Small intestine (tissue), 7 donors: ENCODE measurements at regions not wholly inside any gene's neighbourhood (a gene's known extent, or its start where the extent isn't known, plus 50 kb on each side); places are given as distances from the start of the nearest gene placed in this dataset.

Source experiments
- DNase-seq, 2 donors: peaks; one replicate each; pipeline versions ENCODE4 v3.0.0 to v3.0.0-alpha.2; 2013
- FAIRE-seq: peaks from 2 replicates; lab custom pipeline; 2012; peaks lifted over from hg19 to GRCh38; lab: Jason Lieb, UNC
- H3K27ac ChIP-seq, 3 donors: one replicate each; pipeline ENCODE4 v1.5.1; 2013; ENCODE audit warnings: low read length in 2 of 3, mild to moderate bottlenecking in 2 of 3, control low read depth in 1 of 3, inconsistent platforms in 1 of 3, low read depth in 1 of 3, moderate library complexity in 1 of 3
- H3K27me3 ChIP-seq, 3 donors: one replicate each; pipeline ENCODE4 v1.6.1; 2013; ENCODE audit warnings: low read length in 3 of 3, inconsistent platforms in 1 of 3; ENCODE audit not compliant: control insufficient read depth in 3 of 3, insufficient read depth in 3 of 3
- H3K36me3 ChIP-seq, 3 donors: one replicate each; pipeline ENCODE4 v1.6.1; 2013; ENCODE audit warnings: low read length in 3 of 3, inconsistent platforms in 1 of 3, low read depth in 1 of 3, mild to moderate bottlenecking in 1 of 3, moderate library complexity in 1 of 3; ENCODE audit not compliant: control insufficient read depth in 3 of 3, insufficient read depth in 2 of 3
- H3K4me1 ChIP-seq, 3 donors: one replicate each; pipeline ENCODE4 v1.6.1; 2013; ENCODE audit warnings: low read length in 2 of 3, inconsistent platforms in 1 of 3, low read depth in 1 of 3, mild to moderate bottlenecking in 1 of 3, moderate library complexity in 1 of 3; ENCODE audit not compliant: control insufficient read depth in 3 of 3, insufficient read depth in 2 of 3
- H3K4me3 ChIP-seq, 3 donors: one replicate each; pipeline ENCODE4 v1.5.1; 2013; ENCODE audit warnings: low read length in 3 of 3, control low read depth in 1 of 3, inconsistent platforms in 1 of 3, low read depth in 1 of 3, mild to moderate bottlenecking in 1 of 3, moderate library complexity in 1 of 3
- H3K9me3 ChIP-seq, 2 donors: one replicate each; pipeline ENCODE4 v1.6.1; 2013; ENCODE audit warnings: low read depth in 1 of 2, low read length in 1 of 2; ENCODE audit not compliant: control insufficient read depth in 2 of 2, insufficient read depth in 1 of 2
- WGBS, 3 donors: extraction: QIAGEN DNeasy Blood & Tissue Kit; methylation state at CpG; one replicate each; pipeline ENCODE4 v1.1.7; 2013; 5-methylcytosine and 5-hydroxymethylcytosine counted together
- donor health status: healthy with polysubstance abuse.
- donor health status: control.
- donor health status: control.
- donor health status: Bipolar disorder and iron deficiency.
- donor health status: healthy.

DNA sequence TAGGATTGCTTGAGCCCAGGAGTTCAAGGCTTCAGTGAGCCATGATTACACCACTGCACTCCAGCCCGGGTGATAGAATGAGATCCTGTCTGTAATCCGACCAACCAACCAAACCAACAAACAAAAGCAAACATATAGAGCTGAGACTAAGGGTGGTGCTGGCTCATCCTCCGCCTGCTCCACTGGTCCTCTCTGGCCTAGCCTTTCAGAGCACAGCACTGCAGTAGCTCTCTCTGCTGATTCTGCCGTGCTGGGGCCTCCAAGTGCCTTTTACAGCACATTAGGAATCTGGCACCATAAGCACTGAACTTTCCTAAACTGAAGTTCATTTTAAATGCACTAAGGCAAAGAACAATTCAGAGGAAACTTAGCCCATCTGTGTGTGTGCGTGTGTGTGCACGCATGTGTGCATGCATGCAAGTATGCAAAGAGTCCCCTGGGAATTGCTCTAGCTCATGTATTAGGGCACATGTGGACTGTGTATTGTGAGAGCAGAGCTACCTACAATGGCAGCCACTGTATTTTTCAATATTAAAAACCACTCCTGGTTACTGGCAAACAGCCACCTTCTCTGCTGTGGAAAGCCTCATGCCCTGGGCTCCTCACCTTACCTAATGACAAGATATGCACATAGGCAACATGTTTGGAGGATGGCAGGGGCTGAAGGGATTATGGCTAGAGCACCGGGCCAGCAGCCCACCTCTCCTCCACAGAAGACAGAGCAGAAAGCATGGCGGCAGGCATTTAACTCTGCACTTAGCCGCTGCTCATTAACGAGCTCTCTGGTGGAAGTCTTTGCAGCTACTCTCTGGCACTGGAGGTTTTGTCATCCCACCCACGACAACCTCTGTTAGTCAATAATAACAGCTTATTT is 223.1 kb upstream of the TSHZ3 start:
- Histone ChIP-seq H3K36me3 (peaks cover 0 to 1% (median 0%) of the 10 kb centered on the region in 3 donors), H3K4me1 (no peaks in the 10 kb centered on the region), H3K27ac (no peak overlapping the region), H3K9me3 (no peaks in the 10 kb centered on the region), H3K27me3 (no peaks in the 10 kb centered on the region), H3K4me3 (no peak overlapping the region)
- DNase-seq (no peak), FAIRE-seq (no peak)
- 73 to 76% (median 76%) methylated on average over 11 of the region's 11 CpGs for WGBS, 3 donors

DNA sequence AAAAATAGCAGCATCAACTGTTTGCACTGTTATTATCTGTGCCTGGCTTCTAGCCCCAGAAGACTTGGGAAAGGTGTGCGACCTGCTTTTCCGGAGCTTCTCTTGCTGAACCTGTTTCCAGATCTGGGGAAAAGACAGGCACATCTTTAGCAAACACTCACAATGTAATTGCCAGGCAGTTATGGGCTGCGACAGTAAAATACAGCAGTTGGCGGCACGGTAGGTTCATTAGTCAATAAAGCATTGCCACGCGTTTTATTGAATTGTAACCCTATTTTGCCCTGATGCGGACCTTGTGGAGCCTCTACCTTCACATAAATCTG is 223.7 kb upstream of the TSHZ3 start:
- Histone ChIP-seq H3K27ac (no peak overlapping the region), H3K27me3 (no peaks in the 10 kb centered on the region), H3K4me1 (no peaks in the 10 kb centered on the region), H3K4me3 (no peak overlapping the region), H3K36me3 (peaks cover 0 to 1% (median 0%) of the 10 kb centered on the region in 3 donors), H3K9me3 (no peaks in the 10 kb centered on the region)
- FAIRE-seq (no peak), DNase-seq (no peak)
- 43 to 86% (median 69%) methylated on average over 8 of the region's 8 CpGs for WGBS, 3 donors

DNA sequence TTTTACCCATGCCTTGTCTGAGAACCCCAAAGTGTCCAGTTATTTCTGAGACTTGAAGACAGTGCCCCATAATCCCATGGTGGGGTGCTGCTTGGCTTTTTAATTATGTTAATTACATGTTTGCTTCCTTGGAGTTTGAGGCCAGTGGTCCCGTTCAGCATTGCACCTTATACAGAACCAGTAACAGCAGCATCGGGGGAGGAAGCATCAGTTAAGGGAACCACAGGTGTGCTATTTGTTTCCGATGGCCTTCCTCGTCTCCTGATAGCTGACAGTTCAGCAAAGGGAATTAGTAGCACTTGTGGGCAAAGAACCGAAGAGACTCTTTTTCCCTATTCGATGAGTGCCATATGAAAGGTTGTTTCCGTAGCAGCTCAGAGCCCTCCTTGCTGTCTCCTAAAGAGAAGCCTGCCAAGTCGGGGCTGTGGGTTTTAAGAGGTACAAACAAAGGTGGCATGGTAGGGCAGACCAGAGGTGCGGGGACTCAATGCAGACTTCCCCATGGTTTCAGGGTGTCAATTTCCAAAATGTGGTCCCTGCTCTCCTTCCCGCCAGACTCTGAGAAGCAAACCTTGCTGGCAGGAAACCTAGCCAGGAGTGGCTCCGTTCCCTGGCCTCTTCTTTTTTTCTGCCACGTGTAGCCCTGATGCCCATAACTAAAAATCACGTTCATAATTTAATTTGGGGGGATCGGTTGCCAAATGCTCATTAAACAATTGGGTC is 225.2 kb upstream of the TSHZ3 start:
- FAIRE-seq = no peak
- WGBS, 3 donors = 70 to 80% (median 72%) methylated on average over 14 of the region's 14 CpGs

DNA sequence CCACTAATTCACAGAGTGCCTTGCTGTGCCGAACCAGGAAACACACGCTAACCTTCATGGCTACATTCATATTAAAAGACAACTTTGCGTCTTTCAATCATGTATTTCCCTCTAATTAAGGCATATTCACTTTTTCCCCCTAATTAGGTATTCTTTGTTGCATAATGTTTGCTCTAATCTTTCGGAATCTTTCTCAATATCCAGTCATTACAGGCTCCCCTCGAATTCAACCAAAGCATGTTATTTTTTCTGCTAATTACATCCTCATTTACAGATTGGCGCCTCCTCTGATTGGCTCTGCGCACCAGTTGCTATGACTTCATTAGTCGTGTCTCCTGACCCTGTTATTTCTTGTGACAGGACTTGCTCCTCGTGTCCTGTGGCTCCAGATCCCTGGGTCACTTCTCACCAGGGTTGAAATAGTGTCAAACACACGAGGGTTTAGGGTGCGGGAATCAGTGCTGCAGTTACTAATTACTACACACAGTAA is 226.7 kb upstream of the TSHZ3 start:
- peaks cover 0 to 1% (median 0%) of the 10 kb centered on the region in 3 donors for H3K36me3 ChIP-seq
- H3K9me3 ChIP-seq = no peaks in the 10 kb centered on the region
- H3K27me3 ChIP-seq = no peaks in the 10 kb centered on the region
- 70 to 81% (median 76%) methylated on average over 11 of the region's 11 CpGs for WGBS, 3 donors
- FAIRE-seq = no peak
- H3K4me3 ChIP-seq = no peak overlapping the region
- H3K27ac ChIP-seq = no peak overlapping the region
- no peaks in the 10 kb centered on the region for H3K4me1 ChIP-seq
- DNase-seq = no peak

More for the DNA sequence above, 225.2 kb upstream of the TSHZ3 start:
- Histone ChIP-seq H3K4me3 (no peak overlapping the region), H3K27ac (no peak overlapping the region), H3K4me1 (no peaks in the 10 kb centered on the region), H3K36me3 (peaks cover 0 to 1% (median 0%) of the 10 kb centered on the region in 3 donors), H3K9me3 (no peaks in the 10 kb centered on the region), H3K27me3 (no peaks in the 10 kb centered on the region)
- no peak for DNase-seq

DNA sequence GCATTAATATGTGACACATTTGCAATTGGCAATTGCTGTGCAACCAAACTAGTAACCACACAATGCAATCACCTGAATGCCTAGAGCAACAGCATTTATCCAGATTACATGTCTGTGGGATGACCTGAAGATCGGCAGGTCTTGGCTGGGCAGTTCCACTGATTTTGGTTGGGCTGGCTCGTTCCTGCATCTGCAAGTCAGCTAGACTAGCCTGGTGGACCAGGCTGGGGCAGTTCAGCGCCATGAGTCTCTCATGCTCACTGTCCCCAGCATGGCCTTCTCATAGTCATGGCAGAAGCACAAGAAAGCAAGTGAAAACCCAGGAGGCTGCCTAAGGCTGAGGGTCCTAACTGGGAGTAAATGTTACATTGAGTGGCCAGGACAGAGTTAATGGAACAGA is 229.1 kb upstream of the TSHZ3 start:
- peaks cover 0 to 1% (median 0%) of the 10 kb centered on the region in 3 donors for H3K36me3 ChIP-seq
- H3K4me3 ChIP-seq = no peak overlapping the region
- no peak for FAIRE-seq
- no peak overlapping the region for H3K27ac ChIP-seq
- no peaks in the 10 kb centered on the region for H3K27me3 ChIP-seq
- no peaks in the 10 kb centered on the region for H3K4me1 ChIP-seq
- WGBS, 3 donors = 55 to 79% (median 66%) methylated on average over 3 of the region's 3 CpGs
- DNase-seq = no peak
- H3K9me3 ChIP-seq = no peaks in the 10 kb centered on the region

DNA sequence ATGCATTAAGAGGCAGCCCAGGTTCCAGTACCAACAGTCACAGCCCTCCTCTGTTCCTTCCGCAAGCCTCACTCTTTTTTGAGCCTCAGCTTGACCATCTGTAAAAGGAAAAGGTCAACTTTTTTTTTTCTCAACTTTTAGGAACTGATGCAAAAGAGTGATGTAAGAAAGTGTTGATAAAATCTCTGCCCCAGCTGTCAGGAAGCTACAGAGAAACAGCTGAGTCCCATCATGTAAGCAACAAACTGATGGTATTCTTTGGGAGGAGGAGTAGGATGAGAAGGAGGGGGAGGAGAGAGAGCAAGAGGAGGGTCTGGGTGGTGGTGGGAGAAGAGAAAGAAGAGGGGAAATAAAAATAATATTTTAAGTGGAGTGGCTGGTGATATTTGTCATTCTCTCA is 233.9 kb upstream of the TSHZ3 start:
- Histone ChIP-seq H3K4me1 (no peaks in the 10 kb centered on the region), H3K27me3 (no peaks in the 10 kb centered on the region), H3K27ac (no peak overlapping the region), H3K4me3 (no peak overlapping the region), H3K9me3 (no peaks in the 10 kb centered on the region), H3K36me3 (no peaks in the 10 kb centered on the region)
- FAIRE-seq = no peak
- WGBS, 3 donors = 66 to 100% (median 94%) methylated on average over 1 of the region's 1 CpG
- DNase-seq = peak in 1 of 2 donors; percentile 4

DNA sequence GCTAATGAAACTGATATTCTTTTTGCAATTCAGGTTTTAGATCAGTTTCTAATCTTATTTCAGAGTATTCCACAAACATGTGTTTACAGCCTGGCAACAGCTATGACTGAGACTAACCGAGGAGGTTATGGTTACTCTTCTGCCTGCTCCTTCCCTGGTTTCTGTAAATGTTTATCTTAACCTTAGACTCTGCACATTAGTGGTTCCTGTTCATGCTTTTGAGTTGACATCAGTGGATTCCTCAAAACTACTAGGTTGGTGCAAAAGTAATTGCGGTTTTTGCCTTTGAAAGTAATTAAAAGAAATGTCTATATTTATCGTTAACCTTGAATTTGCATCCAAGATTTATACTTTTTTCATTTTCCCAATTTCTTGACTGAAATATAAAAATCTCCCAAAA is 237.0 kb upstream of the TSHZ3 start:
- Histone ChIP-seq H3K4me3 (no peak overlapping the region), H3K9me3 (no peaks in the 10 kb centered on the region), H3K4me1 (no peaks in the 10 kb centered on the region), H3K27me3 (no peaks in the 10 kb centered on the region), H3K36me3 (no peaks in the 10 kb centered on the region), H3K27ac (no peak overlapping the region)
- FAIRE-seq (no peak), DNase-seq (no peak)
- 63 to 66% (median 65%) methylated on average over 3 of the region's 3 CpGs for WGBS, 3 donors

DNA sequence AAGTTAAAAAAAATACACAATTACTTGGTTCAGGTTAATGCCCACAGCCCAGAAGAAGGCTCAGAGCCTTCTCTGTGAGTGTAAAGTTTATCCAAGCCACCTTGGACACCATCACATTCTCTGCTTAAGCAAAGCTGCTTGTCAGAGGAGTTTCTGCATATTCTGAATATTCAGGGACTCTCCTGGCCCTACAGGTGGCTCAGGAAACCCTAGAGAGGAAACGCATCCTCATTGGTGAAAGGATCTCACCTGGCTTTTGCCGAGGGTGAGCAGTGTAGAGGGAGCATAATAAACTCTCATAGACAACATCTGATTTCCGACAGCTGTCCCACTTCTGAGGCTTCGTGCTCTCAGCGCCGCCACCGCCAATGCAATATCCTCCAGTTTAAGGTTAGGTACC is 239.9 kb upstream of the TSHZ3 start:
- FAIRE-seq (no peak), DNase-seq (no peak)
- Histone ChIP-seq H3K4me1 (no peaks in the 10 kb centered on the region), H3K36me3 (no peaks in the 10 kb centered on the region), H3K27ac (no peak overlapping the region), H3K9me3 (no peaks in the 10 kb centered on the region), H3K4me3 (no peak overlapping the region), H3K27me3 (no peaks in the 10 kb centered on the region)
- 66 to 80% (median 77%) methylated on average over 7 of the region's 7 CpGs for WGBS, 3 donors
